GM18951 (cell line): ENCODE measurements at regions not wholly inside any gene's neighbourhood (a gene's known extent, or its start where the extent isn't known, plus 50 kb on each side); places are given as distances from the start of the nearest gene placed in this dataset.
"Not testable (repeated sequence)": the region's sequence is repeated elsewhere in the genome, so short reads cannot be mapped to it uniquely, and the experiment has no call there.

Experiments
- POLR2A ChIP-seq: IDR thresholded peaks from 4 replicates; pipeline ENCODE4 v1.6.1; 2011; ENCODE audit warnings: mild to moderate bottlenecking; ENCODE audit not compliant: insufficient read length, insufficient read depth; ENCODE audit errors: extremely low read depth
- in situ Hi-C: fragments of 300-500 bp; cut with MboI; formaldehyde crosslinking; loops from one replicate; pipeline ENCODE4 v1.12.0; 2022; ENCODE audit warnings: low sequenced_read_pairs, mixed read lengths, inconsistent platforms; ENCODE audit not compliant: unreplicated experiment

DNA sequence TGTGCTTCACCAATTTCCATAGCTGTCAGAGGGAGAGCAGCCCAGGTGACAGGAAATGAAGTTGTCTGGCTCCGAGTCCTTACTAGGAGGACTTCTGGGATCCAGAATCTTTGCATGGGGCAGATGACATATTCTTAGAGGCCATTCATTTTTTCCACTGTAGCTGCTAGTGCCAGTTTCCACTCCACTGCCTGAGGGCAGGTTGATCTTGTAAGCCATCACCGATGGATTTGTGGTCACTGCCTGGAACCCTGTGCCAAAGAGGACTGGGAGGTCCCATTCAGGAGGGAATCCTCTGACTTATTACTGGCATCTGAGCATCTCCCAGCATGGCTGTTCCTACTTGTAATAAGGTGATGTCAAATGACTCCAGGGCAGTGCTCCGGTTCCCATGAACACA lies 144.1 kb upstream of the KCNJ18 start:
- no peak for TF ChIP-seq POLR2A
- in situ Hi-C loops = no loop called here

DNA sequence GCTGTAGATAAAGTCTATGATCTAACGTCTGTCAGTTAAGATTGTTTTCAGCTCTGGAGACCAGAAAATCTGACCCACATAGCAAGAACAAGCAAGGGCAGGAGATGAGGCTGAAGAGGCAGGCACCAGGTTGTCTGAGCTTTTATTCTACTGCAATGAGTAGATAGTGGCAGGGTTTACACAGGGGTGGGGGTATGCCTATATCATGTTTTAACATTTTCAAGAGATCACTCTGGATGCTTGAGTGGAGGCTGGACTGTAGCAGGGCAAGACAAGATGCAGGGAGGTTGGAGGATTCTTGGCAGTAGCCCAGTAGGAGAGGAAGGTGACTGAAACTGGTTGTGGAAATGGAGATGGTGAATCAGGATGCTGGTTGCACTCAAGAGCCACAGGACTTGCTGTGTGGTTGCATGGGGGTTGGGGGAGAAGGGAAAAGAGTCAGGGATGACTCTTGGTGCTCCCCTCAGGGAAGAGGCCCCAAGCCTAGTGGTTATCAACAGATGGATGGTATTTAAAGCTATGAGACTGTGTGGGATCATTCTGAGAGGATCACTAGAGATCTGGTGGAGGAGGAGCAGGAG lies 143.1 kb upstream of the KCNJ18 start:
- in situ Hi-C loops = no loop called here

DNA sequence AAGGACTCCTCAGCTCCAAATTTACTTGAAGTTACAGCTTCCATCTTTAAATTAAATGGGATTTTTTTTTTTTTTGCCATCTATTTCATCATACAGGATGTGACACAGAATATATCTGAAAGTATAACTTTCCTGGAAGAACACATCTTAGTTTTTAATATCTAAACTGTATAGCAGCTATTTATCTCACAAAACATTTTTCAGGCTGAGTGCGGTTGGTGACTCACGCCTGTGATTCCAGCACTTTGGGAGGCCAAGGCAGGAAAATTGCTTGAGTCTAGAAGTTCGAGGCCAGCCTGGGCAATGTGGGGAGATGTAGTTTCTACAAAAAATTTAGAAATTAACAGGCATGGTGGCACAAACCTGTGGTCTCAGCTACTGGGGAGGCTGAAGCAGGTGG lies 142.3 kb upstream of the KCNJ18 start:
- in situ Hi-C loops = not testable (repeated sequence)

More for the DNA sequence above, 143.1 kb upstream of the KCNJ18 start:
- no peak for TF ChIP-seq POLR2A

DNA sequence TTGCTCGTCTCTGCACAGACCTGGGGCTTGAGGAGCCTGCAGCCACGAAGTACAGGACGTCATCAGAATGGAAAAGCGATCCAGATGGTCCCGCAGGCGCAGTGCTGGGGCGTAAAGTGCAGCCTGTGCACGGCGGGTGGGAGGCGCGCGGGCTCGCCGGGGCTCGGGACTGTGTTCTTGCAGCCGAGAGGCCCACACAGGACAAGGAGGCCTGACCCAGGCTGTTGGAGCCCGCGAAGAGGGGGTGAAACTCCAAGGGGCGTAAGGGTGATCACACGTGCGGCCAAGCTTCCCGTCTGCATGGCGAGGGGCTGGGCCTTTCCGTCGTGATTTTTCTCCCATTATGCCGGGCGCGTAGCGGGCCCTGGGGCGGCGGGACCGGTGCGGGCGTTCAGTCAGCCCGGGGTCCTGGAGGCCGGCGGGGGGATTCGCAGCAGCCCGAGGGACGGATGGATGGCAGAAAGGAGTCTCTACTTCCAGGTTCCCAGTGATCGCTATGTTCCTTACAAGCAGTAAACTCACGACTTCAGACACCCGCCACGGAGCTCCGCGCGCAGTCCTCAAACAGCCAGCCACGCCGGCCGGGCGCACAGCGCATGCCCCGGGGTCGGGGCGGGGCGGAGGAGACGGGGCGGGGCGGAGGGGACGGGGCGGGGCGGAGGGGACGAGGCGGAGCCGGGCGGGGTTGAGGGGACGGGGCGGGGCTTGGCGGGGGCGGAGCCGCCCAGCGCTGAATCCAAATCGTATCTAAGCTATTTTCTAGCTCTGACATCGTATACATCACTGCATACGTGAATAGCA lies 141.0 kb upstream of the KCNJ18 start:
- in situ Hi-C loops = no loop called here
- TF ChIP-seq POLR2A = no peak

DNA sequence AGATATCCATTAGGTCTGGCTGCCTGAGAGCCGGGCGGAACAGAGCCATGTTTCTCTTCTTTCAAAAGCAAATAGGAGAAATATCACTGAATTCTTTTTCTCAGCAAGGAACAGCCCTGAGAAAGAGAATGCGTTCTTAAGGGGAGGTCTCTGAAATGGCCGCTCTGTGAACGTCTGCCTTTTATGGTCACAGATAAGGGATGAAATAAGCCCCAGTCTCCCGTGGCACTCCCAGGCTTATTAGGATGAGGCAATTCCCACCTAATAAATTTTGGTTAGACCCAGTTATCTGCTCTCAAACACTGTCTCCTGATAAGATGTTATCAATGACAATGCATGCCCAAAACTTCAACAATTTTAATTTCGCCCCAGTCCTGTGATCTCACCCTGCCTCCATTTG lies 133.4 kb upstream of the KCNJ18 start:
- in situ Hi-C loops = not testable (repeated sequence)

DNA sequence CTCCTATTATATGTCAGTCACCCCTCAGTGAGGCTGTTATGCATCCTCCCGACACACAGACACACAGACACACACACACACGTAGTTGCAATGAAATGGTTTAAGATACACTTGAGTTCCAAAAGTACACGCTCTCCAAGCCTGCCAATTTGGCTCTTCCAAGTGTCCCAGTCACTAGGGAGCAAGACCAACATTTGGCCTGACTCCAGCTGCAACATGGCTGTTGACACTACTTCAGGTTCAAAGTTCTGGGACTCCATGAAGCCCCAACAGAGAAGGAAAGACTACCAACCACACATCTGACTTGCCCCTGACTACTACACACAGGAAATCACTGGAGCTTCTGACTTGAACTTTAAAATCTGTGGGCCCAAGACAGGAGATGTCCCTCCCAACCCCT lies 128.1 kb upstream of the KCNJ18 start:
- in situ Hi-C loops = no loop called here
- no peak for TF ChIP-seq POLR2A

DNA sequence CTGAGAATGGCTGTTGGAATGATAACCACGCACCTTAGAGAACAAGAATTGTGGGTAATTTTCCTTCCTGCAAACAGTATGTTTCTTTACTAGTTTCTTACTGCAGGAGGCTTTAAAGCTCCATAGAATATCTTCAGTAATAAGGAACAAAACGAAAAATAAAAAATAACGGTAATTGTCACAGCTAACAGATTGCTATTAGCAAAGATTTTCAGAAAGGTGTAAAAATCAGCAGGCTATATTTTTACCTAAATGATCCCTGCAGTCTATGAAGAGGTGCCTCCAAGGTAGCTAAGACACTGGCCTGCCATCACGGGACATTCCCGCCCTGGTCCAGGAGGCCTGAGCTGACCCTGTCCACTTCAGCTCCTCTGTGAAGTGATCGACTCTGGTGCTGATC lies 127.6 kb upstream of the KCNJ18 start:
- in situ Hi-C loops = not testable (repeated sequence)

DNA sequence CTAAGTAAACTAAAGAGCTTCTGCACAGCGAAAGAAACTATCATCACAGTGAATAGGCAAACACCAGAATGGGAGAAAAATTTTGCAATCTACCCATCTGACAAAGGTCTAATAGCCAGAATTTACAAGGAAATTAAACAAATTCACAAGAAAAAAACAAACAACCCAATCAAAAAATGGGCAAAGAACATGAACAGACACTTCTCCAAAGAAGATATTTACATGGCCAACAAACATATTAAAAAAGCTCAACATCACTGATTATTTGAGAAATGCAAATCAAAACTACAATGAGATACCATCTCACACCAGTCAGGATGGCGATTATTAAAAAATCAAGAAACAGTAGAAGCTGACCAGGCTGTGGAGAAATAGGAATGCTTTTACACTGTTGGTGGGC lies 121.9 kb upstream of the KCNJ18 start:
- in situ Hi-C loops = not testable (repeated sequence)

DNA sequence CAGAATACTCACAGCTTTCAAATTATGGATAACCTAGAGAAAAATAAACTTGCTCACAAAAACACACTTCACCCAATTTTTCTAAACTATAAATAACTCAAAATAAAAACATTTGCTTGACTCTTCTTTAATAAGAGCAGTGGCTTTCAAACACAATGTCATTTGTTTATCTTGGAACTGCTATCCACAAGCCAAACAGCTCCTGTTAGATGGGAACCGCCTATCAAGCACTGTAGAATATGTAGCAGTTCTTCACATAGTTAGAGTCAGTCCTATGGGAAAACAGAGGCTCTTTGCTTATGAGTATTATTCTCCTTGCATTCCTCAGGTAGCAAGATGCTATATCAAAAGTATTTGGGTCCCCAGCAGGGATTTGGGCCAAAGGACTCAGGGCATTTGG lies 120.2 kb upstream of the KCNJ18 start:
- in situ Hi-C loops = not testable (repeated sequence)

DNA sequence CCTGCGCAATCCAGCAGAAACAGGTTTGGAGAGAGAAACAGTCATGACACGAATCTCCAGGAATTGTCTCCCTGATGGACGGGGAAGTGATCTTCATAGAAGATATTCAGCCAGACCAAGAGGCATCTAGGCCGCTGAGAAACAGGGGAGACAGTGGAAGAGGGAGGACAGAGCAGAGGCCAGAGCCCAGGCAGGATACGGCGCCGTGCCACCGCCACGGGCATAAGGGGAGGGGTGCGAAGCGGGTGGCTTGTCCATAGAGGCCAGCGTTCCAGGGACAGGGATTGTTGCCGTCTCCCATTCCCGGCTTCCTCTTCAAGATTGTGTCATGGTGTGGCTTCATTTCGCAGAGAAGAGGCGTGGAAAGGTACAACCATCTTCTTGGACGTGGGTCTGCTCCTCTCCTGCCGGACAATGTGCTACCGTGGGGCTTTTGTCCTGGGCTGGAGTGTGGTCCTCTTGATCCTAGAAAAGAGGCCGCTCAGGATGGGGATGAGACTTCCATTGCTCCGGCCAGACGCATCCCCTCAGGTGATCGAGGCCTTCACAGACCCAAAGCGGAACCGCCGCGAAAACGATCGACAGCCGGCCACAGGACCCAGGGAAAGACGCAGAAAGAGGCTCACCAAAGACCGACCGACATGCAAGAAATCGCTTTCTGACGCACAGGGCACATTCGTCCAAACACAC lies 118.9 kb upstream of the KCNJ18 start:
- in situ Hi-C loops = not testable (repeated sequence)

DNA sequence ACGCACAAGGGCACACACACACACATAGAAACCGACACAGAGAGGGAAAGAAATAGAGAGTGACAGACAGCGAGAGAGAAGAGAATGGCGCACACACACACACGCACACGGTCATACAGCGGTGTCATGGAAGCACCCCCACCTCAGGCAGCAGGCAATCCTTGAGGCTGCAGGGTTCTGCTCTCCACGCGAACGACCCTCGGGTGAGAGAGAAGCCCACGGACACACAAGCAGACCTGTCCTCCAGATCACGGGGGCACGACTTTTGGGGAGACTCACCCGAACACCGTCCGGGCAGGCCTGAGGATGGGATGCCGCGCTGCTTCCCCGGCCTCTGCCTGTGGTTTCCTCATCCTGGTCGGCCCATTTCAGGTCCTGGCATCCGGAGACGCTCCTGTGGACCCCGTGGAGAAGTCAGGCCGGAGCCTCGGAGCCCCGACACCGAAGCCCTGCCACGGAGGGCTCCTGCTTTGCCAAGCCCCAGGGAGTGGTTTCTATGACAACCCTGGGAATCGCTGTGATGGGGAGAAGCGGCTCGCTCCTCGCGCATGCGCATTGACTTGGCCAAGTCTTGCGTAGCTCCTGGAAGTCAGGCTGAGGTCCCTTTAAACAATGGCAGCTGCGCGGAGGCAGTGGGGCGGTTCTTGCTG lies 118.2 kb upstream of the KCNJ18 start:
- in situ Hi-C loops = no loop called here
- TF ChIP-seq POLR2A = no peak

DNA sequence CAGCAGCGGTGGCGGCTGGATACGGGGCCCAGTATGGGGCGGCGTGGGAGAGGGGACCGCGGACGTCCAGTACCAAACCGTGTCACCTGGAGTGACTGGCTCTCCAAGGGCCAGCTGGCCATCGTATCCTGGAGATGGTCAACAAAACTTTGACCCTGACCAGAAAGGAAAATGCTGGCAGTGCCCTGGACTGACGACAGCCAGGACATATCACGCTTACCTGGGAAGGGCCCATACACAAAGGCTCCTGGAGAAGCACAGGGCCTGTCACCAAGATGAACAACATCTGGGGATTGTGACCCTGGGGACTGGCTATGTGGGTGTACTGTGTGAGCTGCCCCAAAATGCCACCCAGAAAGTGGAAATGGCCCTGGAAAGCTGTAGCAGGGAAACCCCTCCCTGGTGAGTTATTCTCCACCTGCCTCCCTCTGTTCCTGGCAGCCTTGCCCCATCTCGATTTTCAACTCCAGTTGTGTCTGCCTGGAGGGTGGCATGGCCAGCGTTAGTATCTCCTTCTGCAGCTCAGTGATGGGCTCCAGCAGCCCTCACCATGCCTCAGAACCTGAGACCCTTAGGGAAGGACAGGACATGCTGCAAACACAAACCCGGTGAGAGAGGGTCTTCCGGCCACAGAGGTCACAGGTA lies 117.6 kb upstream of the KCNJ18 start:
- in situ Hi-C loops = not testable (repeated sequence)

DNA sequence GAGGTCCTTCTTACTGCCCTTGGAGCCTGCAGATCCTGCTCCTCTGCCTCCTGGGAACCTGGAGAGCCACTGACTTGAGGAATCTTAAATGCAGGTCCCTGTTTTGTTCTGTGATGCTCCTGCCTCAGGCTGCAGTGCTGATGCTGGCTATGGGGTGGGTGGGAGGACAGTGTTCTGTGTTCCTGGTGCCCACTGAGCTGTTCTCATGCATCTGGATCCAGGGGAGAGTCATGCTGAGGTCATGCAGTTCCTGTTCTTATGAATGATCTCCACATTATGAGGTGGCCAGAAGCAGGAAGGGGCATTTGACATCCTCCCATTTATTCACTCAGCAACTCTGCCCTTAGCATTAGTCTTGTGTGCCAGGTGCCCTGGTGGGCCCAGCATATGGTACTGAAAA lies 113.5 kb upstream of the KCNJ18 start:
- in situ Hi-C loops = not testable (repeated sequence)

DNA sequence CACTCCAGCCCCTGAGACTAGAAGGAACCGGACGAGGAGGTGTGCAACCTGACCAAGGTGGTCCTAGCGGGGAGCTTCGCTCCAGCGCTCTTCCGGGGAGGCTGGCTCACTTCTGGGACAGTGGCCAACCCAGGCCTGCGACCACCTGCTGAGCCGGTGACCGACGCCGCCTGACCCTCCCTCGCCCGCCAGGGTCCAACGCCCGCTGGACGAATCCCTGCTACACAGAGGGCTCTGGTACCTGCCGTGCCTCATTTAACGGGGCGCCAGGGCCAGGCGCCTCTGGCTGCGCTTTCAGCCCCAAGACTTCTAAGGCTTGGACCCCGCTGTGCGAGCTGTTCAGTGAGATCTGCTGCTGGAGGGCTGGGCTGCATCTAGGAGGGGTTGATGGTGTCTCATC lies 99.5 kb upstream of the KCNJ18 start:
- in situ Hi-C loops = no loop called here
- TF ChIP-seq POLR2A = no peak

DNA sequence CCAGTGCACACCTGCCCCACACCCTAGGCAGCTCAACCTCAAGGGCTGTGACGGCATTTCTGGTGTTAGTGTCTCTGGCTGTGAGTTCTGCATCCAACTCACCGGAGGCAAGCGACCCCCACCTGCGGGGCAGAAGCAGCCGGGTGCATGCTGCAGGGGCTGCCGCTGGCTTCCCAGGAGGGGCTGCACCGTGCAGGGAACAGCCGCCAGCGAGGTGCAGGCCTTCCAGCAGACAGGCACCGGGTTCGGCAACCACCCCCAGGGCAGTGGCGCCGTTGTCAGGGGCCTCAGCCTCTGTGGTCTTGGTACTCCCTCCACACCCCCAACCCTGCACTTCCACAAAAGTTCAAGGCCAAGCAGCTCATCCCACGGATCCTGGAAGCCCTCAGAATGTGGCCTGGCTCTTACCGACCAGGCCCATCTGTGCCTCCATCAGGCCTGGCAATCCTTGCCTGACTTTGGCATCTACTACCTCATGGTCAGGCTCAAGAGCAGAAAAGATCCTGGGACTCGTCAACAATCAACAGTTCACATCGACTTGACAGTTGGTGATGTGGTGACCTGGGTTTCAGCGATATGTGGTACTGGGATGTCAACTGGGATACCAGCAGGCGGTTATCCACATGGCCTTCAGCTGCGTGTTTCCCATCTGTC lies 98.7 kb upstream of the KCNJ18 start:
- in situ Hi-C loops = not testable (repeated sequence)
